HCT116 (cell line): ENCODE measurements at regions not wholly inside any gene's neighbourhood (a gene's known extent, or its start where the extent isn't known, plus 50 kb on each side); places are given as distances from the start of the nearest gene placed in this dataset.

Source experiments
- CBX3 ChIP-seq: IDR thresholded peaks from 2 replicates; pipeline ENCODE4 v1.6.1; 2012; ENCODE audit warnings: low read depth
- CTCF ChIP-seq, 3 experiments: fragments of 200-600 bp in 1 of 3; sonication (generic) in 1 of 3; IDR thresholded peaks in 2 of 3; conservative IDR thresholded peaks in 1 of 3; 2 replicates each; pipeline ENCODE4 v1.5.1; 2012 to 2017; ENCODE audit warnings: low read depth in 2 of 3, low read length in 2 of 3, antibody characterized with exemption in 1 of 3, borderline replicate concordance in 1 of 3, control low read depth in 1 of 3, mild to moderate bottlenecking in 1 of 3, mixed read lengths in 1 of 3, mixed run types in 1 of 3, moderate library complexity in 1 of 3; ENCODE audit not compliant: insufficient read depth in 1 of 3
- ELF1 ChIP-seq: IDR thresholded peaks from 2 replicates; pipeline ENCODE4 v1.6.1; 2012; ENCODE audit warnings: low read depth, borderline replicate concordance
- EZH2 ChIP-seq: fragments of 200-600 bp; sonication (generic); IDR thresholded peaks from 2 replicates; pipeline ENCODE4 v1.6.1; 2017; ENCODE audit warnings: antibody characterized with exemption, mixed run types
- EZH2phosphoT487 ChIP-seq: fragments of 200-600 bp; IDR thresholded peaks from 2 replicates; pipeline ENCODE4 v1.6.1; 2018; ENCODE audit warnings: antibody characterized with exemption, borderline replicate concordance
- MAX ChIP-seq: IDR thresholded peaks from 2 replicates; pipeline ENCODE4 v1.6.1; 2012
- POLR2A ChIP-seq: IDR thresholded peaks from 2 replicates; pipeline ENCODE4 v1.7.0; 2011; ENCODE audit warnings: borderline replicate concordance; ENCODE audit not compliant: insufficient read depth, insufficient read length; ENCODE audit errors: extremely low read depth
- POLR2AphosphoS5 ChIP-seq: IDR thresholded peaks from 2 replicates; pipeline ENCODE4 v1.6.1; 2011; ENCODE audit warnings: mild to moderate bottlenecking, low read depth, low read length, moderate library complexity
- RAD21 ChIP-seq: IDR thresholded peaks from 2 replicates; pipeline ENCODE4 v1.6.1; 2012; ENCODE audit warnings: low read depth, mild to moderate bottlenecking
- SP1 ChIP-seq: IDR thresholded peaks from 2 replicates; pipeline ENCODE4 v1.6.1; 2012; ENCODE audit warnings: low read depth
- YY1 ChIP-seq: IDR thresholded peaks from 2 replicates; pipeline ENCODE4 v1.6.1; 2011; ENCODE audit warnings: low read length, low read depth, moderate library complexity, mild to moderate bottlenecking; ENCODE audit not compliant: insufficient replicate concordance; ENCODE audit errors: extremely low read depth
- ZNF274 ChIP-seq: fragments of 200-500 bp; sonication (Bioruptor generic); IDR thresholded peaks from 2 replicates; pipeline ENCODE4 v1.6.1; 2014; ENCODE audit warnings: mild to moderate bottlenecking, low read depth, low read length, inconsistent platforms

GRCh38 chr2:61764035-61764800 lies 89.6 kb downstream of the FAM161A start:
- TF ChIP-seq CTCF (IDR thresholded peaks at IDR 0.05 in 2 of 3, conservative IDR thresholded peaks at IDR 0.05 in 1 of 3; ENCODE audit: borderline replicate concordance in 1 of 3, insufficient read depth in 1 of 3, low read depth in 2 of 3, low read length in 2 of 3) (no peak), MAX (peak; percentile 96), EZH2 (no peak), POLR2AphosphoS5 (peak; percentile 83), SP1 (peak; percentile 96), YY1 (peak; percentile 44), POLR2A (peak; percentile 86), RAD21 (no peak; the same call in 1 of the 2 replicates), EZH2phosphoT487 (no peak), ELF1 (no peak; the same call in 1 of the 2 replicates), ZNF274 (no peak), CBX3 (peak; percentile 71)
